HEK293 (cell line): ENCODE measurements at regions not wholly inside any gene's neighbourhood (a gene's known extent, or its start where the extent isn't known, plus 50 kb on each side); places are given as distances from the start of the nearest gene placed in this dataset.

Experiments used
- CTCF ChIA-PET: fragments of 350-600 bp; formaldehyde crosslinking; extraction: SDS; loops from one replicate; lab custom pipeline; 2021; ENCODE audit warnings: antibody characterized with exemption; lab: Yijun Ruan, JAX
- POLR2A ChIA-PET: fragments of 300-600 bp; formaldehyde crosslinking; extraction: SDS; loops from one replicate; lab custom pipeline; 2020; ENCODE audit warnings: antibody characterized with exemption, inconsistent platforms; lab: Yijun Ruan, JAX
- H3K27ac ChIP-seq: fragments of 200-500 bp; sonication (Bioruptor generic); 2 replicates; pipeline ENCODE4 v1.5.1; 2014; ENCODE audit warnings: low read depth, low read length, control low read depth, inconsistent platforms; ENCODE audit errors: extremely low read depth
- H3K36me3 ChIP-seq, 2 experiments: fragments of 200-500 bp in 1 of 2; sonication (Bioruptor generic) in 1 of 2; 1 replicate in 1 of 2; 2 replicates in 1 of 2; pipeline ENCODE4 v1.5.1; 2014 to 2017; ENCODE audit warnings: inconsistent platforms in 2 of 2, low read length in 2 of 2; ENCODE audit not compliant: control insufficient read depth in 2 of 2, insufficient read depth in 1 of 2
- H3K4me1 ChIP-seq: fragments of 200-500 bp; sonication (Bioruptor generic); 2 replicates; pipeline ENCODE4 v1.5.1; 2014; ENCODE audit warnings: mild to moderate bottlenecking, low read length, inconsistent platforms; ENCODE audit not compliant: control insufficient read depth, insufficient read depth
- H3K4me3 ChIP-seq: 2 replicates; pipeline ENCODE4 v1.5.1; 2011; ENCODE audit warnings: low read depth, mild to moderate bottlenecking, control low read depth, low read length, moderate library complexity
- H3K9me3 ChIP-seq: fragments of 200-500 bp; sonication (Bioruptor generic); 2 replicates; pipeline ENCODE4 v1.5.1; 2014; ENCODE audit warnings: low read depth, low read length, inconsistent platforms; ENCODE audit not compliant: control insufficient read depth, insufficient read depth
- SP2 ChIP-seq: fragments of 450-650 bp; formaldehyde crosslinking; IDR thresholded peaks from 2 replicates; pipeline ENCODE4 v1.5.1; 2016; ENCODE audit warnings: missing biosample characterization, missing genetic modification characterization
- ZNF138 ChIP-seq: fragments of 450-650 bp; formaldehyde crosslinking; IDR thresholded peaks from 2 replicates; pipeline ENCODE4 v1.5.1; 2016; ENCODE audit warnings: missing biosample characterization, missing genetic modification characterization, borderline replicate concordance
- ZNF184 ChIP-seq: fragments of 450-650 bp; IDR thresholded peaks from 2 replicates; pipeline ENCODE4 v1.5.1; 2018; ENCODE audit warnings: missing biosample characterization, mild to moderate bottlenecking, missing genetic modification characterization
- ZNF366 ChIP-seq: fragments of 450-650 bp; formaldehyde crosslinking; conservative IDR thresholded peaks from 2 replicates; pipeline ENCODE4 v1.5.1; 2016; ENCODE audit warnings: missing biosample characterization, missing genetic modification characterization
- ZNF530 ChIP-seq: fragments of 450-650 bp; formaldehyde crosslinking; IDR thresholded peaks from 2 replicates; pipeline ENCODE4 v1.5.1; 2016; ENCODE audit warnings: low read depth, missing biosample characterization, missing genetic modification characterization
- ZNF544 ChIP-seq: fragments of 450-650 bp; formaldehyde crosslinking; IDR thresholded peaks from 2 replicates; pipeline ENCODE4 v1.5.0; 2017; ENCODE audit warnings: missing biosample characterization, missing genetic modification characterization
- ZNF600 ChIP-seq: fragments of 450-650 bp; formaldehyde crosslinking; IDR thresholded peaks from 2 replicates; pipeline ENCODE4 v1.5.1; 2016; ENCODE audit warnings: missing biosample characterization, missing genetic modification characterization
- ZNF785 ChIP-seq: fragments of 450-650 bp; formaldehyde crosslinking; IDR thresholded peaks from 2 replicates; pipeline ENCODE4 v1.5.1; 2016; ENCODE audit warnings: missing biosample characterization, missing genetic modification characterization
- ZXDB ChIP-seq: fragments of 450-650 bp; formaldehyde crosslinking; IDR thresholded peaks from 2 replicates; pipeline ENCODE4 v1.5.1; 2016; ENCODE audit warnings: missing biosample characterization, missing genetic modification characterization
- TF ChIP-seq, protein P1 (sequence below): fragments of 450-650 bp; formaldehyde crosslinking; IDR thresholded peaks from 2 replicates; pipeline ENCODE4 v1.5.1; 2016; ENCODE audit warnings: missing biosample characterization, missing genetic modification characterization
- TF ChIP-seq, protein P2 (sequence below): fragments of 450-650 bp; formaldehyde crosslinking; IDR thresholded peaks from 2 replicates; pipeline ENCODE4 v1.5.1; 2016; ENCODE audit warnings: missing biosample characterization, missing genetic modification characterization
- TF ChIP-seq, protein P3 (sequence below): fragments of 450-650 bp; formaldehyde crosslinking; IDR thresholded peaks from 2 replicates; pipeline ENCODE4 v1.5.1; 2016; ENCODE audit warnings: missing biosample characterization, missing genetic modification characterization
- TF ChIP-seq, protein P4 (sequence below): fragments of 450-650 bp; formaldehyde crosslinking; IDR thresholded peaks from 2 replicates; pipeline ENCODE4 v1.5.1; 2016; ENCODE audit warnings: missing biosample characterization, missing genetic modification characterization

DNA sequence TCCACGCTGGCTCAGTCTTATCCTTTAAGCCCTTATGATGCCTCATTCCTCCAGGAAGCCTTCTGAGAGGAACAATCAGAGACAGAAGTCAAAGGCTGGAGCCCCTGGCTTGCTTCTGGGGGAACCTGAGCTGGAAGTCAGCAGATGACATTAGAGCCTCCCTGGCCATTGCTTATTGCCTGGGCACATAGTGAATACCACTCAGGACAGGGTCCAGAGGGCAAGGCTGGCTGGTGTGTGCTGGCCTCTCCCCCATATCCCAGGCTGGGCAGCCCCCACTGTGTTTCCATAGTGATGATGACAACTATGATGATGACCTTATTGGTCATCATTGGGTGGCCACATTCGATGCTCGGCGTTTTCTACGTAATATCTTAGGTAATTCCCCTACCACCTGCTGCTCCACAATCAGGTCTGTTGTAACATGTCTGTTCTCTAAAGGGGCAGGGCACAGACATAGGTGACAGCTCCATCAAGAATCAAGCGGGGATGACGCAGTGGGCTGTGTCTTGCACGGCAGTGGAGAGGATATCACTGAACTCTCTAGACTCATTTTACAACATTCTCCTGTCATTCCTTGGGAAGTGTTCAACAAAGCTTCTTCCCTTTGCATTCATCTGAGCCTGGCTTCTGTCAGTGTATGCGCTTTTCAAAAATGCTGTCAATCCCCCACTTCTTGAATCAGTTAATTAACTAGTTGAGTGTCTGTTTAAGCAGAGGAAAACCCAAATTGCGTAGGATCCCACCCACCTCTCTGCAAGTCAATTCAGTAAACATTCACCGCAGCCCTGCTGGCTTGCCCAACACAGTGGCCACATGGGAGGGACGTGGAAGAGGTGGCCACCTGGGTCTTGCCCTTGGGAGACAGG lies 89.4 kb upstream of the TSHZ3 start (continued):
- TF ChIP-seq ZNF138 (tag by site-specific recombination) (no peak), ZXDB (tag by site-specific recombination) (no peak), ZNF600 (no peak), ZNF544 (tag by site-specific recombination) (no peak), SP2 (tag by site-specific recombination) (no peak)
- TF ChIP-seq, protein P1, sequence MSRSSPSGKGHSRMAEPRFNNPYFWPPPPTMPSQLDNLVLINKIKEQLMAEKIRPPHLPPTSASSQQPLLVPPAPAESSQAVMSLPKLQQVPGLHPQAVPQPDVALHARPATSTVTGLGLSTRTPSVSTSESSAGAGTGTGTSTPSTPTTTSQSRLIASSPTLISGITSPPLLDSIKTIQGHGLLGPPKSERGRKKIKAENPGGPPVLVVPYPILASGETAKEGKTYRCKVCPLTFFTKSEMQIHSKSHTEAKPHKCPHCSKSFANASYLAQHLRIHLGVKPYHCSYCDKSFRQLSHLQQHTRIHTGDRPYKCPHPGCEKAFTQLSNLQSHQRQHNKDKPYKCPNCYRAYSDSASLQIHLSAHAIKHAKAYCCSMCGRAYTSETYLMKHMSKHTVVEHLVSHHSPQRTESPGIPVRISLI, result no peak
- TF ChIP-seq, protein P2, sequence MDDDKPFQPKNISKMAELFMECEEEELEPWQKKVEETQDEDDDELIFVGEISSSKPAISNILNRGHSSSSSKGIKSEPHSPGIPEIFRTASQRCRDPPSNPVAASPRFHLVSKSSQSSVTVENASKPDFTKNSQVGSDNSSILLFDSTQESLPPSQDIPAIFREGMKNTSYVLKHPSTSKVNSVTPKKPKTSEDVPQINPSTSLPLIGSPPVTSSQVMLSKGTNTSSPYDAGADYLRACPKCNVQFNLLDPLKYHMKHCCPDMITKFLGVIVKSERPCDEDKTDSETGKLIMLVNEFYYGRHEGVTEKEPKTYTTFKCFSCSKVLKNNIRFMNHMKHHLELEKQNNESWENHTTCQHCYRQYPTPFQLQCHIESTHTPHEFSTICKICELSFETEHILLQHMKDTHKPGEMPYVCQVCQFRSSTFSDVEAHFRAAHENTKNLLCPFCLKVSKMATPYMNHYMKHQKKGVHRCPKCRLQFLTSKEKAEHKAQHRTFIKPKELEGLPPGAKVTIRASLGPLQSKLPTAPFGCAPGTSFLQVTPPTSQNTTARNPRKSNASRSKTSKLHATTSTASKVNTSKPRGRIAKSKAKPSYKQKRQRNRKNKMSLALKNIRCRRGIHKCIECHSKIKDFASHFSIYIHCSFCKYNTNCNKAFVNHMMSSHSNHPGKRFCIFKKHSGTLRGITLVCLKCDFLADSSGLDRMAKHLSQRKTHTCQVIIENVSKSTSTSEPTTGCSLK (tag by site-specific recombination), result no peak
- TF ChIP-seq, protein P3, sequence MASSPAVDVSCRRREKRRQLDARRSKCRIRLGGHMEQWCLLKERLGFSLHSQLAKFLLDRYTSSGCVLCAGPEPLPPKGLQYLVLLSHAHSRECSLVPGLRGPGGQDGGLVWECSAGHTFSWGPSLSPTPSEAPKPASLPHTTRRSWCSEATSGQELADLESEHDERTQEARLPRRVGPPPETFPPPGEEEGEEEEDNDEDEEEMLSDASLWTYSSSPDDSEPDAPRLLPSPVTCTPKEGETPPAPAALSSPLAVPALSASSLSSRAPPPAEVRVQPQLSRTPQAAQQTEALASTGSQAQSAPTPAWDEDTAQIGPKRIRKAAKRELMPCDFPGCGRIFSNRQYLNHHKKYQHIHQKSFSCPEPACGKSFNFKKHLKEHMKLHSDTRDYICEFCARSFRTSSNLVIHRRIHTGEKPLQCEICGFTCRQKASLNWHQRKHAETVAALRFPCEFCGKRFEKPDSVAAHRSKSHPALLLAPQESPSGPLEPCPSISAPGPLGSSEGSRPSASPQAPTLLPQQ (tag by site-specific recombination), result no peak

DNA sequence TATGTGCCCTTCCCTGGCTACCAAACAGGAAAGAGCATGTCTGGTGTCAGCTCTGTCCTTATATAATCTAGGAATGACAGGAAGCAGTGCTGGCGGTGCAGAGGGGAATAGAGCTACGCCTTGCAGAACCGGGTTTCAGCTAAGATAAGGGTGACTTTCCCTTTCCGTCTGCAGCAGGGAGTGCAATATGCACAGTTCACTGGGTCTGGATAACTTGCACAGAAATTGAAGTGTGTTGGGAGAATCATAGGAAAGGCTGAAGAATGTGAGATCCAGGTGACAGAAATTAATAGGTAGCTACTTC lies 90.0 kb upstream of the TSHZ3 start:
- CTCF ChIA-PET, result interaction anchor here (0.7 to 0.8 kb wide), 2 partner anchors 20 to 30 kb away, joined by 3 to 5 read pairs; no protein-coding TSS in a partner anchor
- POLR2A ChIA-PET, result no interaction called here
- Histone ChIP-seq H3K4me3 (no peak overlapping the region), H3K9me3 (peaks cover 2% of the 10 kb centered on the region), H3K4me1 (no peaks in the 10 kb centered on the region), H3K27ac (no peak overlapping the region), H3K36me3 (no peaks in the 10 kb centered on the region)
- no peak for TF ChIP-seq ZNF785 (tag by site-specific recombination)
- no peak for TF ChIP-seq ZNF138 (tag by site-specific recombination)
- no peak for TF ChIP-seq ZNF530
- TF ChIP-seq ZNF366 (tag by site-specific recombination), result no peak

DNA sequence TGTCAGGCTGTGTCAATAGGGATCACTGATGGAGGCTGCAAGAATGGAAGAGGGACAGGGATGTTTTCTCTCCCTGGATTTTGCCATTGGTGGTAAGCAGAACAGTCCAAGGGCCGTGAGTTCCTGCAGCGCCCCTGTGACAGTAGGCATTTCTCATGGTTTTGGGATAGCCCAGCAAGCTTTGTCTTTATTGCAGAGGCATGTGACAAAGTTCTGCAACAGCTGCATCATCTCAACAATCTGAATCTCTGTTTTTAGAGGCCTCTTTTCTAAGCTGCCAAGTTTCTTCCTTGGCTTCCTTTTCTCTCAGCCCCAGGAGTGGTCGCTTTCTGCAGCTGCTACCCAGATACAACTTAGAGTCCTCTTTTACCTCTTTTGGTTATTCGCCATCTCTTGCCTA lies 95.7 kb upstream of the TSHZ3 start:
- Histone ChIP-seq H3K9me3 (no peaks in the 10 kb centered on the region; the same call in none of the 2 replicates), H3K27ac (no peak overlapping the region), H3K4me3 (no peak overlapping the region)
- CTCF ChIA-PET, result interaction anchor here (1.0 kb wide), 1 partner anchor 645 kb away, joined by 3 read pairs; no protein-coding TSS in a partner anchor
- no peak for TF ChIP-seq ZNF138 (tag by site-specific recombination)
- TF ChIP-seq, all 188 proteins: peak for 0
- POLR2A ChIA-PET, result no interaction called here
- Histone ChIP-seq H3K36me3 (no peaks in the 10 kb centered on the region; a peak in 1 of 3 replicates), H3K4me1 (0 out of 2 replicates have a peak, but pooled peaks cover 3% of the 10 kb centered on the region)

DNA sequence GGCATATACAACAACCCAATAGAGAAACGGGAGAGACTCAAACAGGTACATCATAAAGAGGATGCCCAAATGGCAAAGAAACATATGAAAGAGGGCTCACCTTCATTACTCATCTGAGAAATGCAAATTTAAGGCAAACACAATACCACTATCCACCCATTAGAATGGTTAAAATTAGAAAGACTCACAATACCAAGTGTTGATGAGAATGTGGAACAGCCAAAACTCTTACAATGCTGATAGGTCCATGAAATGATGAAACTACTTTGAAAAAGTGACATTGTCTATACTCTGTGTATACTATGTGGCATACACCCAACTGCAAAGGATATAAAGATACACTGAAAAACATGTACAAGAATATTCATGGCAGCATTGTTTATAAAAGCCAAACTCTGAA lies 96.2 kb upstream of the TSHZ3 start:
- H3K36me3 ChIP-seq, result no peaks in the 10 kb centered on the region; a peak in 1 of 3 replicates
- TF ChIP-seq ZNF184 (tag by site-specific recombination), result peak; percentile 92
- TF ChIP-seq, protein P4, sequence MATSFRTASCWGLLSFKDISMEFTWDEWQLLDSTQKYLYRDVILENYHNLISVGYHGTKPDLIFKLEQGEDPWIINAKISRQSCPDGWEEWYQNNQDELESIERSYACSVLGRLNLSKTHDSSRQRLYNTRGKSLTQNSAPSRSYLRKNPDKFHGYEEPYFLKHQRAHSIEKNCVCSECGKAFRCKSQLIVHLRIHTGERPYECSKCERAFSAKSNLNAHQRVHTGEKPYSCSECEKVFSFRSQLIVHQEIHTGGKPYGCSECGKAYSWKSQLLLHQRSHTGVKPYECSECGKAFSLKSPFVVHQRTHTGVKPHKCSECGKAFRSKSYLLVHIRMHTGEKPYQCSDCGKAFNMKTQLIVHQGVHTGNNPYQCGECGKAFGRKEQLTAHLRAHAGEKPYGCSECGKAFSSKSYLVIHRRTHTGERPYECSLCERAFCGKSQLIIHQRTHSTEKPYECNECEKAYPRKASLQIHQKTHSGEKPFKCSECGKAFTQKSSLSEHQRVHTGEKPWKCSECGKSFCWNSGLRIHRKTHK, result no peak
- TF ChIP-seq, all 188 proteins: peak for 1
- no peaks in the 10 kb centered on the region; the same call in none of the 2 replicates for H3K9me3 ChIP-seq
- H3K4me1 ChIP-seq, result 0 out of 2 replicates have a peak, but pooled peaks cover 3% of the 10 kb centered on the region
- ChIA-PET POLR2A (no interaction called here), CTCF (interaction anchor here (1.0 kb wide), 1 partner anchor 646 kb away, joined by 3 read pairs; no protein-coding TSS in a partner anchor)
- no peak overlapping the region for H3K27ac ChIP-seq
- no peak overlapping the region for H3K4me3 ChIP-seq
